ENCODE measurements at regions not wholly inside any gene's neighbourhood (a gene's known extent, or its start where the extent isn't known, plus 50 kb on each side); places are given as distances from the start of the nearest gene placed in this dataset.
A peak's percentile ranks its signal among the peaks of the same experiment; 100 is the strongest.
"Not testable (repeated sequence)": the region's sequence is repeated elsewhere in the genome, so short reads cannot be mapped to it uniquely, and the experiment has no call there.

DNA sequence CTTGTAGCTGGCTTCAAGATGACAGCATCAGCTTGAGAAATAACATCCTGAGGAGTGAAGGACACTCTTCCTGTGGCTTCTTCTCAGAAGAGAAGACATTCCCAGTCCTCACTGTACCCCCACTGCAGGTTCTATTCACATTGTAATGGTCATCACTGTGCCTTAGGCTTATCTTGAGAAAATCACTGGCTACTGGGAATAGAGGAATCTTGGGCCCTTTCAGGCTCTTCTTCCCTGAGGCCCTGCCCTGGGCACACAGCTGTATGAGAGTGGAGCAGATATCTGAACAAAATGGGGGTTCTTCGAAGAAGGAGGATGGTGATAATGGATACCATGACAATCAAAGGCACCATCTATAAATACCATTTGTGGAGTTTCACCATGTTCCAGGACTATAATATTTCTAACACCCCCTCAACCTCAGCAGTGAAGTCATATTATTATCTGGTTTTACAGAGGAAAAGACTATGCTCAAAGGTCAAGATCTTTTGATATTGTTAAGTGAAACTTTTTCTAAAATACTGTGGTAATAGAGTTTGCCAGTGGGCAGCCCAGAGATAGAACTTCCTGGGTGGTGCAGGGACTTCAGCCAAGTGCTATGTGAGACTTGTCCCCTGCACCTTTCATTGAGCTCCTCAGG lies 143.1 kb upstream of the KCNE2 start:
- no peak for DNase-seq

- no peak for DNase-seq
These were observed 142.3 kb upstream of the KCNE2 start for GRCh38 chr21:34221331-34222030.

- no peak for DNase-seq
These were observed 141.8 kb upstream of the KCNE2 start for GRCh38 chr21:34222031-34222335.

- DNase-seq = no peak
These were observed 140.4 kb upstream of the KCNE2 start for GRCh38 chr21:34223376-34223775.

- peak; percentile 81 for DNase-seq
These were observed 136.4 kb upstream of the KCNE2 start for GRCh38 chr21:34227386-34227852.

- DNase-seq = no peak
These were observed 135.0 kb upstream of the KCNE2 start for GRCh38 chr21:34228792-34229191.

- no peak for DNase-seq
These were observed 134.5 kb upstream of the KCNE2 start for GRCh38 chr21:34229353-34229752.

- DNase-seq = not testable (repeated sequence)
These were observed 130.1 kb upstream of the KCNE2 start for GRCh38 chr21:34233741-34234140.

DNA sequence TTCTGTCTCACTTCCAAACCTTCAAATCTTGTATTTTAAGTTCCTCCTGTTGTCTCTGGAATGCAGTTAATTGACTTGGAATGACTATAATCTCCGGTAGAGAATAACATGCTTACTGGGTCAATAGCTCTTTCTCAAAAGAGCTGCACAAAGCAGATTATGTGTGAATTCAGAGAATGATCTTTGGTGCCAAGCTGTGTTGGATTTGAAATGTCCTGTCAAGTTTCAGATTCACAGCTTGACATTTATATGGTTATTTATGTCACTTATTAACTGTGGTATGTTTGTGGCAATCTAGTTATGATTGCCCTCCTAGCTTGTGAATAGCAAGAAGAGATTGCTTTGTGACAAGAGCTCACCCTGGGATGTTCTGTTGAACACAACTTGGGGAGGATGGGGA lies 128.3 kb upstream of the KCNE2 start:
- DNase-seq = no peak

DNA sequence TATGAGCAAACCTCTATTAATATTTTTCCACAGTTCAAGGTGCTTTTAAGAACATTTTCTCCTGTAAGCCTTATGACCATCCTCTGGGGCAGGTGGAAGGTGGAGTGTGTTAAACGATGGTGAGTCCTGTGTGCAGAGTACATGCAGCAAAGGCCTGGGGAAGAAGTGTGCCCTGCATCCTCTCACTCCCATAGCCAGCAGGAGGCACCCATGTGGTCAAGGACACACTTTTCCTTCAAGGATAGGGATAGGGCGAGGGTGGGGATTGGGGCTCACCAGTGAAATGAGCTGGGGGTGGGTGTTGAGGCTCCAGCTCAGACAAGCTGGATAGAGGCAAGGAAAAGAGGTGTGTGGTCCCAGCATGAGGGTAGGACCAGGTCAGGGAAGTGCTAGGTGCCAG lies 120.8 kb upstream of the KCNE2 start:
- DNase-seq = no peak

- DNase-seq = no peak
These were observed 120.2 kb upstream of the KCNE2 start for GRCh38 chr21:34243562-34243961.

DNA sequence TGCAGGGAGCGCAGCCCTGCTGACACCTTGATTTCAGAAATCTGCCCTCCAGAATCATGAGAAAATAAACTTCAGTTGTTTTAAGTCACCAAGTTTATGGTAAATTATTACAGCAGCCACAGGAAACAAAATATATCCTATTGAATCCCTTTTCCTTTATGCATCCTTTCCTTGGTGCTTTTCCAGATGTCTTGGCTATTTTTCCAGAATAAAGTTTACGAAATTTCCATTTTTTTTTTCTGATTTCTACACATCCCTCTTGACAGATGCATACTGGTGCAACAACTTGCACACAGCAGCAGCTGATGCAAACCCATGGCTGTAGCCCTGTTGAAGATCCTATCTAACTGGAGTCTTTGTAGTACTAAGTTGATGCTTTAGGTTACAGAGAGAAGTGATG lies 111.1 kb upstream of the KCNE2 start:
- DNase-seq = no peak

DNA sequence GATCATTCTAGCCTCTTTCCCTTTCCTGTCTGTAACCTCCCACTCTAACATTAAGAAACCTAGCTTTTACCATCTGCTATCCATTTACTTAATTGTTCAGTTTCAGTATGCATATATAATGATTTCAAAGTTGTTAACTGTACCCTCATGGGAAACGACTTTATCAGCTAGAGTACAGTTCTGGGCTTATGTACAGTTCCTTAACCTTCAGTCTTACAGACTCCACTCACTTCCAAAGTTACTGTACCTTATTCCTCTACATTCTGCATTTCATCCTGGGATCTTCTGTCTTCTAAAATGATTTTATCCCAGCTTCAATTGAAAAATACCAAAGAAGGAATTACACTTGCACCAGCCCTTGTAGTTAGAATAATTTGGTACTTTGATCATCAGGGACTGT lies 108.7 kb upstream of the KCNE2 start:
- no peak for DNase-seq

DNA sequence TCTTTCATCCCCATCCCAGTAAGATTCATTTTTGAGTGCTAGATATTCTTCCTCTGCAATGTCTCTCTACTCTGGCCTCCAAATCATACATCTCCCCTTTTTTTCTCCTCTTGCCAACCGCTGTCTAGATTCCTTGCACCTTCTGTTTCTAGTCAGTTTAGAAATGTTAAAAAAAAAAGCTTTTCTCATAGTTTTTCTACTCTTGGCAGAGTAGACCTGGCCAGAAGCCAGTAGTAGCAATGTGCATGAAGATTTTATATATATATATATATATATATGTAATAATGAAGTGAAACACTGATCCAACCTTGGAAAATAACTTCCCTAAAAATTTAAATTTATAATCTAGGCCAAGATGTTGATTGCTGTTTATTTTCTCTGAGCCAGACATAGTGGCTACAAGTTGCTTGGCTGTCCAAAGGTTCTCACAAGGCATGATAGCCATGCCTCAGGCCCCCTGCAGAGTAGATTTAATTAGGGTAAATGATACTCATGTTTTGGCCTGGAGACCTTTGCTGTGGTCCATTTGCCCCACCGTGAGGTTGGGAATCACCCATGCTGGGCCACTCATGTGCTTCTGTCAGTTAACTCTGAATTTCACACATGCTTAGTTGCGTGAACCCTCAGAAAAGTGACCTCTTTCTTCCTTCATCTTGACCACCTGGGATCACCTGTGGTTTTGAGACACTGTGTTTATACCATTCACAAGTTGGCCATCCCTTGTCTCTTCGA lies 103.4 kb upstream of the KCNE2 start:
- DNase-seq = no peak

- no peak for DNase-seq
These were observed 101.9 kb upstream of the KCNE2 start for GRCh38 chr21:34261841-34262468.

DNA sequence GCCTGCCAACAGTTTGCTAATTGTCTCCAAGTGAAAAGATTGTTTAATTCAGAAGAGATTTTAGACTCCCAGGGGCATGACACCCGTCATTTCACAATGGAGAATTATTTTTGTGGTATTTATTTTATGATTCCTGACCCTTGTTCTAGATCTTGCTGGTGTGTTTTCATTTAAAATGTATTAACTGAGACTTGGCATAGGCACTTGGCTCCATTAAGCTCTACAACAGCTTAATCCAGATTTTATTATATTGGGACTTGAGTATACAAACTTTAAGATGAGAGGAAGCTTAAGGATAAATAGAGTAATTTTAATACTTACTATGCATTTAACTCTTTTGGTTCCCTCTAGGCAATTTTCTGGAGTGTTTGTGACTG lies 101.3 kb upstream of the KCNE2 start:
- no peak for DNase-seq

GRCh38 chr21:34263629-34264028 lies 100.2 kb upstream of the KCNE2 start:
- DNase-seq = no peak

GRCh38 chr21:34266351-34266750 lies 97.5 kb upstream of the KCNE2 start:
- no peak for DNase-seq

- no peak for DNase-seq
These were observed 95.3 kb upstream of the KCNE2 start for GRCh38 chr21:34268493-34268892.

DNA sequence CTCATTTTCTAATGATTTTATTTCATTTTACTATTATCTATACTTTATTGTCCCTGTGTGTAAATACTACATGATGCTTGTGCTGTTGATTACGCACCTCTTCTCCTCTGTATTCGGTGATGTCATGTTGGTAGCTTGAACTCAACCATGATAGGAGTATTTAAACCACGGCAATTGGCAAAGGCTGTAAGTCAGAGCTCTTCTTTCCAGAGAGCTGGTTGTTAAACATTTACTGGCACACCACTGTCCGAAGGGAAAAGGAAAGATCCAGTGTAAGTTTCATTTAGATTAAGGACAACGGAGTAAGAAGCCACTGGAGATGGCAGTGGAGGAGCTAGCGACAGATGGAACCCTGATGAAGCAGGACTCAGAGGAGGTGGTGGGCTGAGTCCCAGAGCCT lies 93.4 kb upstream of the KCNE2 start:
- no peak for DNase-seq

- no peak for DNase-seq
These were observed 92.5 kb upstream of the KCNE2 start for GRCh38 chr21:34271189-34271851.

DNA sequence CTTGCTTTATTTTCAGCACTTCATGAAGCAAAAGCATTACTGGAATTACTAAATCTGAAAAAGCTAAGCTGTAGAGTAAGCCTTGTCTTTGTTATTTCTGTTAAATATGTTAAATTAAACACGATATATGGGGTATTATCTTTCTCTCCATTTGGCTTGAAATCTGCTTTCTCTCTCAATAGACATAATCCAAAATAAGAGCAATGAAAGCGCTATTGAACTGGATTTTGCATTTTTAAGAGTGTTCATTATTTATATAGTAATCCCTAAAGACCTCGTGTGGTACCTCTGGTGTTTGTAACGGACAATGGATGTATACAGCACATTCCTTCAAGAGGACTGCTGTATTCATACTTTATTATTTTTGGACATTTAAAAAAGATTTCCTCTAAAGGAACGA lies 91.5 kb upstream of the KCNE2 start:
- DNase-seq = no peak

DNA sequence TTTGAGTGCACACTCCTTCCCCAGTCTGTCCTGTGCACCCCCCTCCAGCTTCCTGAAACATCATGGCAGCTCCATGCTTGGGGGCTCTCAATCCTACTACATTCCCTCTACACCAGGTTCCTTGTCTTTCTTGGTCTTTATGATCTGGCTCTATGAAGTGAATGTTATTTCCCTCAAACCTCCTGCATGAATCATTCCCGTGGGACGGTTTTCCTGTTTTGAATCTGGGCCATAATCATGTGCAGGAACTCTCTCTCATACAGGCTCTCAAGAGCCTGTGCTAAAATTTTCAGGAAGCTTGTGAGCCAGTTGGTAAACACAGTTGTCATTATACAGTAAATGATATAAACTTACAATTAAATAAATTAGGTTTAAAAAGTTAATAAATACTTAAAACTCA lies 89.8 kb upstream of the KCNE2 start:
- DNase-seq = peak; percentile 63

Measured in NCI-H226 (cell line).